Suprapubic skin (tissue), 4 donors: ENCODE measurements at regions not wholly inside any gene's neighbourhood (a gene's known extent, or its start where the extent isn't known, plus 50 kb on each side); places are given as distances from the start of the nearest gene placed in this dataset.

Experiments
- DNase-seq, 2 donors: peaks; one replicate each; pipeline ENCODE4 v3.0.0-alpha.2; 2019; ENCODE audit warnings: low spot score in 2 of 2
- H3K27ac ChIP-seq: fragments of 200-600 bp; sonication (generic); one replicate; pipeline ENCODE4 v1.5.1; 2019
- H3K27me3 ChIP-seq: fragments of 200-600 bp; sonication (generic); one replicate; pipeline ENCODE4 v1.5.1; 2019
- H3K36me3 ChIP-seq: fragments of 200-600 bp; sonication (generic); one replicate; pipeline ENCODE4 v1.5.1; 2019
- H3K4me1 ChIP-seq: fragments of 200-600 bp; sonication (generic); one replicate; pipeline ENCODE4 v1.5.1; 2019
- H3K4me3 ChIP-seq: fragments of 200-600 bp; sonication (generic); one replicate; pipeline ENCODE4 v1.5.1; 2019; ENCODE audit warnings: mild to moderate bottlenecking
- H3K9me3 ChIP-seq: fragments of 200-600 bp; sonication (generic); one replicate; pipeline ENCODE4 v1.5.1; 2019
- EP300 ChIP-seq: sonication (generic); formaldehyde crosslinking; IDR thresholded peaks from one replicate; pipeline ENCODE4 v1.6.1; 2017; ENCODE audit warnings: antibody characterized with exemption
- POLR2A ChIP-seq, 2 donors: fragments of 450-650 bp; IDR thresholded peaks; one replicate each; pipeline ENCODE4 v1.6.1; 2017; ENCODE audit warnings: antibody characterized with exemption in 2 of 2, mild to moderate bottlenecking in 2 of 2, moderate library complexity in 2 of 2
- POLR2AphosphoS5 ChIP-seq, 3 donors: sonication (generic); formaldehyde crosslinking; IDR thresholded peaks; one replicate each; pipeline ENCODE4 v1.6.1; 2017; ENCODE audit warnings: antibody characterized with exemption in 3 of 3
- WGBS: methylation state at CpG from one replicate; pipeline ENCODE4 v1.1.5; 2018; 5-methylcytosine and 5-hydroxymethylcytosine counted together
- TF ChIP-seq, protein P1 (sequence below), 2 donors: fragments of 200-600 bp in 1 of 2; fragments of 450-650 bp in 1 of 2; sonication (generic) in 1 of 2; IDR thresholded peaks; one replicate each; pipeline ENCODE4 v1.5.1; 2016 to 2019; ENCODE audit warnings: antibody characterized with exemption in 2 of 2, mild to moderate bottlenecking in 1 of 2, moderate library complexity in 1 of 2

DNA sequence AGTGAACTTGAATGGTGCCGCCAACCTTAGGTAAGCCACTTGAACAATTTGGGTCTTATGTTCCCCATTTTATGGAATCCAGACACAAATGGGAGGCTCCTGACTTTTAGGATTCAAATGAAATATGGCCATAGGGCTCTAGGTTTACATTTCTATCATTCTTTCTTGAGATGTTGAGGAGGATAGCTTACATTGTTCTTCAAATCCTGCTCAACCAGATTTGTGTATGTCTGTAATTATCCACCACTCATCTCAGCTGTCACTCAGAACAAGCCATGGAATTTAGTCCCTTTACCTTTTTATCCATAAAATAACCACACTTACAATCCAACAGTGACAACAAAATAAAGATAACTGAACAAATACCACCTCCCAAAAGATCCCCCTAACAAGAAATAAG, 682.9 kb upstream of the PTBP2 start:
- no peaks in the 10 kb centered on the region for H3K9me3 ChIP-seq
- no peaks in the 10 kb centered on the region for H3K27me3 ChIP-seq
- H3K4me1 ChIP-seq = no peaks in the 10 kb centered on the region
- H3K27ac ChIP-seq = no peak overlapping the region
- TF ChIP-seq POLR2AphosphoS5 (IDR thresholded peaks at IDR 0.05) (no peak), POLR2A (IDR thresholded peaks at IDR 0.05) (no peak)
- 72% methylated on average over 1 of the region's 1 CpG for WGBS
- no peaks in the 10 kb centered on the region for H3K36me3 ChIP-seq
- H3K4me3 ChIP-seq = no peak overlapping the region
- DNase-seq = no peak

DNA sequence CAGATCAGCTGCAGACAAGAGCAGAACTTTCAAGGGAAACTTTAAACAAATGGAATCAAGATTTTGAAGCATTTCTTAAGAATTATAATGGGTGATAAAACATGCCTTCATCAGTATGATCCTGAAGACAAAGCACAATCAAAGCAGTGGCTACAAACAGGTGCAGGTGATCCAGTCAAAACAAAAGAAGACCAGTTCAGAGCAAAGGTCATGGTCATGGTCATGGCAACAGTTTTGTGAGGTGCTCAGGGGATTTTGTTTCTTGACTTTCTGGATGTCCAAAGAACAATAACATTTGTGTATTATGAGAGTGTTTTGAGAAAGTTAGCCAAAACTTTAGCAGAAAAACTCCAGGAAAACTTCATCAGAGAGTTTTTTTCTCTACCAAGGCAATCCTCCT, 681.7 kb upstream of the PTBP2 start:
- Histone ChIP-seq H3K4me3 (no peak overlapping the region), H3K36me3 (no peaks in the 10 kb centered on the region), H3K9me3 (no peaks in the 10 kb centered on the region), H3K27me3 (no peaks in the 10 kb centered on the region), H3K4me1 (no peaks in the 10 kb centered on the region), H3K27ac (no peak overlapping the region)
- TF ChIP-seq POLR2AphosphoS5 (IDR thresholded peaks at IDR 0.05) = no peak
- TF ChIP-seq, protein P1, sequence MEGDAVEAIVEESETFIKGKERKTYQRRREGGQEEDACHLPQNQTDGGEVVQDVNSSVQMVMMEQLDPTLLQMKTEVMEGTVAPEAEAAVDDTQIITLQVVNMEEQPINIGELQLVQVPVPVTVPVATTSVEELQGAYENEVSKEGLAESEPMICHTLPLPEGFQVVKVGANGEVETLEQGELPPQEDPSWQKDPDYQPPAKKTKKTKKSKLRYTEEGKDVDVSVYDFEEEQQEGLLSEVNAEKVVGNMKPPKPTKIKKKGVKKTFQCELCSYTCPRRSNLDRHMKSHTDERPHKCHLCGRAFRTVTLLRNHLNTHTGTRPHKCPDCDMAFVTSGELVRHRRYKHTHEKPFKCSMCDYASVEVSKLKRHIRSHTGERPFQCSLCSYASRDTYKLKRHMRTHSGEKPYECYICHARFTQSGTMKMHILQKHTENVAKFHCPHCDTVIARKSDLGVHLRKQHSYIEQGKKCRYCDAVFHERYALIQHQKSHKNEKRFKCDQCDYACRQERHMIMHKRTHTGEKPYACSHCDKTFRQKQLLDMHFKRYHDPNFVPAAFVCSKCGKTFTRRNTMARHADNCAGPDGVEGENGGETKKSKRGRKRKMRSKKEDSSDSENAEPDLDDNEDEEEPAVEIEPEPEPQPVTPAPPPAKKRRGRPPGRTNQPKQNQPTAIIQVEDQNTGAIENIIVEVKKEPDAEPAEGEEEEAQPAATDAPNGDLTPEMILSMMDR (IDR thresholded peaks at IDR 0.05) = no peak
- no peak for TF ChIP-seq EP300
- TF ChIP-seq POLR2A (IDR thresholded peaks at IDR 0.05) = no peak
- no peak for DNase-seq

DNA sequence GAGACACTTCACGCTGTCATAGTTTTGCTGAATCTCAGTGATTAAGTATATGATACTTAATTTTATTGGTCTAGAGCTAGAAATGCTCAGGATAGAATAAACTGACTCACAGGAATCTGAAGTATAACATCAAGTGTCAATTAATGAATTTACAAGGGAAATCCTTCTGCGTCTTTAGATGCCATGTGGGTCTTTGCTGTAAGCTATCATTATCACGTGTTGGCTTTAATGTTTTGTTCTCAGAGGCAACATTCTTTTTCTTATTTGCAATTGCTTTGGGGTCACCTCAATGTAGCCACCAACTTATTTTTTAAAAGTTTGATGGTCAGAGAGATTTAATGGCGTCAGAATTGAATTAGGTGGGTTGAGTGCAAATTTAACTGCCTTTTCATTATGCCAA, 680.1 kb upstream of the PTBP2 start:
- DNase-seq = no peak
- no peak overlapping the region for H3K4me3 ChIP-seq
- H3K36me3 ChIP-seq = no peaks in the 10 kb centered on the region
- WGBS = 85% methylated on average over 4 of the region's 4 CpGs
- TF ChIP-seq, protein P1 (IDR thresholded peaks at IDR 0.05) = no peak
- TF ChIP-seq POLR2AphosphoS5 (IDR thresholded peaks at IDR 0.05) (no peak), POLR2A (IDR thresholded peaks at IDR 0.05) (no peak), EP300 (no peak)
- H3K27me3 ChIP-seq = no peaks in the 10 kb centered on the region
- no peak overlapping the region for H3K27ac ChIP-seq
- H3K9me3 ChIP-seq = no peaks in the 10 kb centered on the region
- H3K4me1 ChIP-seq = no peaks in the 10 kb centered on the region

DNA sequence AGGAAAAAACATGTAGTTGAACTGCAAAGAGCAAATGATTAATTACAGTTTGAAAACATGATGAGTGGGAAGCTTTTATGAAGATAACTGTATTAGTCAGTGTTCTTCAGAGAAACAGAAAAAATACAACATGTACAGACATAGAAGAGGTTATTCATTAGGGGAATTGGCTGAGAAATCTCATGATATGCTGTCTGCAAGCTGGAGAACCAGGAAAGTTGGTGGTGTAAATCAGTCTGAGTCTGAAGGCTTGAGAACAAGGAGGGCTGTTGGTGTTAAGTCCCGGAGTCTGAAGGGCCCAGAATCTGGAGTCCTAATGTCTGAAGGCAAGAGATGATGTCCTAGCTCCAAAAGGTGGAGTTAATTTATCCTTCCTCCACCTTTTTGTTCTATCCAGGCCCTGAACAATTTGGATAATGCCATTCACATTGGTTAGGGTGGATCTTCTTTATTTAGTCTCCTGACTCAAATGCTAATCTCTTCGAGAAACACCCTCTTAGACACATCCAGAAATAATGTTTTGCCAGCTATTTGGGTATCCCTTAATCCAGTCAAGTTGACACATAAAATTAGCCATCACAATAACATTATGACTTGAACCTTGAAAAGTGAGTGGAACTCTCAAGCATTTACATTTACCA, 672.9 kb upstream of the PTBP2 start:
- Histone ChIP-seq H3K27ac (no peak overlapping the region), H3K4me3 (no peak overlapping the region), H3K27me3 (no peaks in the 10 kb centered on the region), H3K36me3 (no peaks in the 10 kb centered on the region), H3K4me1 (no peaks in the 10 kb centered on the region), H3K9me3 (no peaks in the 10 kb centered on the region)
- no peak for DNase-seq
- 41% methylated on average over 2 of the region's 2 CpGs for WGBS
- no peak for TF ChIP-seq EP300
- TF ChIP-seq, protein P1 (IDR thresholded peaks at IDR 0.05) = no peak
- TF ChIP-seq POLR2AphosphoS5 (IDR thresholded peaks at IDR 0.05) = no peak
- TF ChIP-seq POLR2A (IDR thresholded peaks at IDR 0.05) = no peak

DNA sequence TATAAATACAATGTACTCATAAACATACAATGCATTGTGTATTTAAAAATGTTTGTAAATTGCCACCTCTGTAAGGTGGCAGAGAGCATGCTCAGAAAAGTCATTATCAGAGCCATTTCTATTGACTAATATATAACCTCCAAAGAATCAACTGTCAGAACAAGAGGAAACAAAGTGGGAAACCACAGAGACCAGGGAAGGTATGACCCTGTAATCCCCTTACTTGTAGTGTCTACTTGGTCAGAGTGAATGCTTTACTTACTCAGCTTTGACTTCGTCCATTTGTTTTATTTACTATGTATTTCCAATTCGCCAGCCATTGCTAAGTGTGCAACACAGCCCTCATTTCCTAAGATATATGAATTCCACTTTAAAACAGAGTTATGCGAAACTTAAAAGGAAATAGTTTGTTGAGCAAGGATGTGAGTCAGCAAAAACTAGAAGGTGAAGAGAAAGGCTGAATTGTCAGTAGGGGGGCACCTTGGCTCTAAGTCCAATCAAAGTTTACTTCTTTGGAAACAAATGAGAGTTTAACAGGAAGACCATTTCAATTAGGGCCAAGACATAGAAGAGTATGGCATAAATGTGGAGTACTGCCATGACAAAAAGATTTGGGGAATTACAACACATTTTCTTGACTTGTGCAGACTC, 671.7 kb upstream of the PTBP2 start:
- TF ChIP-seq, protein P1 (IDR thresholded peaks at IDR 0.05) = no peak
- TF ChIP-seq EP300 (no peak), POLR2A (IDR thresholded peaks at IDR 0.05) (no peak), POLR2AphosphoS5 (IDR thresholded peaks at IDR 0.05) (no peak)
- no peak overlapping the region for H3K4me3 ChIP-seq
- H3K9me3 ChIP-seq = no peaks in the 10 kb centered on the region
- H3K36me3 ChIP-seq = no peaks in the 10 kb centered on the region
- 79% methylated on average over 3 of the region's 3 CpGs for WGBS
- DNase-seq = no peak
- H3K27me3 ChIP-seq = no peaks in the 10 kb centered on the region
- no peak overlapping the region for H3K27ac ChIP-seq
- H3K4me1 ChIP-seq = no peaks in the 10 kb centered on the region
